Mesenchymal stem cell (in vitro differentiated cells and primary cell): ENCODE measurements at regions not wholly inside any gene's neighbourhood (a gene's known extent, or its start where the extent isn't known, plus 50 kb on each side); places are given as distances from the start of the nearest gene placed in this dataset.
A peak's percentile ranks its signal among the peaks of the same experiment; 100 is the strongest.
"Not testable (repeated sequence)": the region's sequence is repeated elsewhere in the genome, so short reads cannot be mapped to it uniquely, and the experiment has no call there.

ENCODE experiments used
- DNase-seq: peaks from one replicate; pipeline ENCODE4 v3.0.0-alpha.2; 2013
- H2AFZ ChIP-seq: one replicate; pipeline ENCODE4 v1.6.1; 2013; ENCODE audit warnings: low read depth, mild to moderate bottlenecking, control low read depth, inconsistent platforms, low read length, moderate library complexity
- H2AK5ac ChIP-seq: 2 replicates; pipeline ENCODE4 v1.6.1; 2013; ENCODE audit warnings: low read length, moderate library complexity, mild to moderate bottlenecking, inconsistent platforms; ENCODE audit not compliant: severe bottlenecking
- H2BK120ac ChIP-seq: one replicate; pipeline ENCODE4 v1.6.1; 2013; ENCODE audit warnings: low read depth, mild to moderate bottlenecking, inconsistent platforms, low read length, moderate library complexity
- H2BK12ac ChIP-seq, 2 experiments: one replicate each; pipeline ENCODE4 v1.6.1; 2013; ENCODE audit warnings: inconsistent platforms in 2 of 2, low read length in 2 of 2, mild to moderate bottlenecking in 2 of 2, moderate library complexity in 2 of 2, control low read depth in 1 of 2
- H2BK15ac ChIP-seq: one replicate; pipeline ENCODE4 v1.6.1; 2013; ENCODE audit warnings: mild to moderate bottlenecking, low read depth, inconsistent platforms; ENCODE audit not compliant: poor library complexity, severe bottlenecking
- H2BK5ac ChIP-seq: 2 replicates; pipeline ENCODE4 v1.6.1; 2013; ENCODE audit warnings: low read depth, mild to moderate bottlenecking, low read length, control low read depth, inconsistent platforms; ENCODE audit not compliant: poor library complexity, severe bottlenecking
- H3K14ac ChIP-seq, 2 experiments: one replicate each; pipeline ENCODE4 v1.6.1; 2013; ENCODE audit warnings: inconsistent platforms in 2 of 2, low read length in 2 of 2, control low read depth in 1 of 2, mild to moderate bottlenecking in 1 of 2, moderate library complexity in 1 of 2
- H3K18ac ChIP-seq, 2 experiments: one replicate each; pipeline ENCODE4 v1.6.1; 2013; ENCODE audit warnings: inconsistent platforms in 2 of 2, low read length in 2 of 2, control low read depth in 1 of 2, low read depth in 1 of 2, mild to moderate bottlenecking in 1 of 2
- H3K23ac ChIP-seq, 2 experiments: one replicate each; pipeline ENCODE4 v1.6.1; 2013; ENCODE audit warnings: inconsistent platforms in 2 of 2, low read length in 2 of 2, mild to moderate bottlenecking in 2 of 2, moderate library complexity in 2 of 2, control low read depth in 1 of 2
- H3K27ac ChIP-seq: 2 replicates; pipeline ENCODE4 v1.5.1; 2013; ENCODE audit warnings: mild to moderate bottlenecking, moderate library complexity, low read length, control low read depth, inconsistent platforms; ENCODE audit not compliant: poor library complexity, severe bottlenecking
- H3K27me3 ChIP-seq, 2 experiments: 2 replicates each; pipeline versions ENCODE4 v1.6.1 to v1.7.0; 2013; ENCODE audit warnings: low read length in 2 of 2, mild to moderate bottlenecking in 2 of 2, moderate library complexity in 2 of 2, control low read depth in 1 of 2, inconsistent platforms in 1 of 2; ENCODE audit not compliant: control insufficient read depth in 1 of 2, insufficient read depth in 1 of 2
- H3K36me3 ChIP-seq, 2 experiments: 2 replicates each; pipeline versions ENCODE4 v1.6.1 to v1.7.0; 2013; ENCODE audit warnings: low read length in 2 of 2, control low read depth in 1 of 2, inconsistent platforms in 1 of 2, low read depth in 1 of 2, mild to moderate bottlenecking in 1 of 2; ENCODE audit not compliant: insufficient read depth in 2 of 2, control insufficient read depth in 1 of 2
- H3K4ac ChIP-seq, 2 experiments: one replicate each; pipeline ENCODE4 v1.6.1; 2013; ENCODE audit warnings: inconsistent platforms in 2 of 2, low read length in 2 of 2, mild to moderate bottlenecking in 2 of 2, moderate library complexity in 2 of 2, control low read depth in 1 of 2, low read depth in 1 of 2
- H3K4me1 ChIP-seq: 2 replicates; pipeline ENCODE4 v1.6.1; 2013; ENCODE audit warnings: low read depth, low read length, control low read depth; ENCODE audit not compliant: control insufficient read depth, insufficient read depth
- H3K4me2 ChIP-seq: 2 replicates; pipeline ENCODE4 v1.6.1; 2013; ENCODE audit warnings: low read length, mild to moderate bottlenecking, inconsistent platforms; ENCODE audit not compliant: poor library complexity, severe bottlenecking
- H3K4me3 ChIP-seq, 2 experiments: 2 replicates each; pipeline versions ENCODE4 v1.5.1 to v1.7.0; 2013; ENCODE audit warnings: low read length in 2 of 2, mild to moderate bottlenecking in 2 of 2, control low read depth in 1 of 2, low read depth in 1 of 2; ENCODE audit not compliant: insufficient read depth in 1 of 2
- H3K79me1 ChIP-seq: replicated peaks from 2 replicates; pipeline ENCODE4 v1.6.1; 2013; ENCODE audit warnings: mild to moderate bottlenecking, control low read depth, low read length, inconsistent platforms; ENCODE audit not compliant: poor library complexity, severe bottlenecking
- H3K9ac ChIP-seq: 2 replicates; pipeline ENCODE4 v1.7.0; 2013; ENCODE audit warnings: mild to moderate bottlenecking, low read length, moderate library complexity
- H3K9me3 ChIP-seq: 2 replicates; pipeline ENCODE4 v1.7.0; 2013; ENCODE audit warnings: mild to moderate bottlenecking, low read length; ENCODE audit not compliant: control insufficient read depth
- H4K8ac ChIP-seq: one replicate; pipeline ENCODE4 v1.6.1; 2013; ENCODE audit warnings: inconsistent platforms, mild to moderate bottlenecking, low read length, moderate library complexity
- H4K91ac ChIP-seq: one replicate; pipeline ENCODE4 v1.6.1; 2013; ENCODE audit warnings: mild to moderate bottlenecking, low read length, inconsistent platforms
- WGBS: methylation state at CpG from one replicate; pipeline ENCODE4 v1.1.7; 2013; ENCODE audit warnings: mixed read lengths; 5-methylcytosine and 5-hydroxymethylcytosine counted together

DNA sequence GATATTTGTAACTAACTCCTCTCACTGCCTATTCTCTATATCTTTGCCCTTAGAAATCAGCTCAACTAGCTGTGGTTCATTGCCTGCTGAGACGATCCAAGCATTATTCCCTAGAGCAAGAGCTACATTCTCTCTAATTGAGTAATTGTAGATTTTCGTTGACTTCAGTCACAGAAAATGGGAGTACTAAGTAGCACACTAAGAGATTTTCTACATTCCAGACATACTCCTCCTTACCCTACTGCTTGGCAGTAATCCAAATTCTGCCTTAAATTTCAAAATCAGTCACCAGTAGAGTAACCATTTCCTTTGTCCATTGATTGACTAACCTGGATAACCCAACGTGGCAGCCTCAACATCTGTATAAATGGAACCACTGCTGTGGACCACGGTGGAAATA lies 1786.8 kb downstream of the SLITRK5 start:
- H3K14ac ChIP-seq, result no peak overlapping the region
- H4K8ac ChIP-seq, result no peak overlapping the region
- H3K23ac ChIP-seq, result no peak overlapping the region
- no peaks in the 10 kb centered on the region for H3K9me3 ChIP-seq
- no peak overlapping the region for H3K9ac ChIP-seq
- H3K27ac ChIP-seq, result peak overlapping the region; percentile 69
- H2BK120ac ChIP-seq, result no peak overlapping the region
- no peak overlapping the region for H4K91ac ChIP-seq
- peak; percentile 53 for DNase-seq
- WGBS, result 28% methylated on average over 2 of the region's 4 CpGs
- H3K4me2 ChIP-seq, result no peak overlapping the region
- no peaks in the 10 kb centered on the region for H3K27me3 ChIP-seq
- H3K79me1 ChIP-seq, result no peaks in the 10 kb centered on the region
- no peak overlapping the region for H3K4me3 ChIP-seq
- no peak overlapping the region for H2AFZ ChIP-seq
- H2BK5ac ChIP-seq, result peak overlapping the region; percentile 39
- no peak overlapping the region for H2AK5ac ChIP-seq
- H2BK15ac ChIP-seq, result no peak overlapping the region
- no peak overlapping the region for H3K4ac ChIP-seq
- no peak overlapping the region for H3K18ac ChIP-seq
- no peak overlapping the region for H2BK12ac ChIP-seq
- H3K4me1 ChIP-seq, result peaks cover 1% of the 10 kb centered on the region
- H3K36me3 ChIP-seq, result no peaks in the 10 kb centered on the region

- no peak overlapping the region for H3K9ac ChIP-seq
- no CpG with 5 or more reads among the region's 1 CpG for WGBS
- no peaks in the 10 kb centered on the region for H3K9me3 ChIP-seq
- H3K27me3 ChIP-seq, result no peaks in the 10 kb centered on the region
- no peak overlapping the region for H3K4ac ChIP-seq
- no peak overlapping the region for H3K14ac ChIP-seq
- no peak overlapping the region for H2BK5ac ChIP-seq
- H3K36me3 ChIP-seq, result no peaks in the 10 kb centered on the region
- no peak overlapping the region for H2BK120ac ChIP-seq
- H3K23ac ChIP-seq, result no peak overlapping the region
- no peak overlapping the region for H2BK12ac ChIP-seq
- H4K91ac ChIP-seq, result no peak overlapping the region
- H2AK5ac ChIP-seq, result no peak overlapping the region
- no peaks in the 10 kb centered on the region for H3K79me1 ChIP-seq
- peaks cover 1% of the 10 kb centered on the region for H3K4me1 ChIP-seq
- H2AFZ ChIP-seq, result no peak overlapping the region
- H3K4me2 ChIP-seq, result no peak overlapping the region
- no peak overlapping the region for H2BK15ac ChIP-seq
- no peak for DNase-seq
- H3K27ac ChIP-seq, result peak overlapping the region; percentile 69
- no peak overlapping the region for H4K8ac ChIP-seq
- H3K18ac ChIP-seq, result no peak overlapping the region
- no peak overlapping the region for H3K4me3 ChIP-seq
Measured at GRCh38 chr13:89458456-89458855, 1787.3 kb downstream of the SLITRK5 start.

- H2BK5ac ChIP-seq, H4K8ac ChIP-seq, H3K27me3 ChIP-seq, H4K91ac ChIP-seq, H3K9ac ChIP-seq, H3K4me1 ChIP-seq, H2BK120ac ChIP-seq, H3K14ac ChIP-seq, DNase-seq, H3K36me3 ChIP-seq, H3K79me1 ChIP-seq, H3K18ac ChIP-seq, H3K27ac ChIP-seq, H3K9me3 ChIP-seq, H2AK5ac ChIP-seq, H2AFZ ChIP-seq, H3K4me3 ChIP-seq, H3K4me2 ChIP-seq, H2BK12ac ChIP-seq, H2BK15ac ChIP-seq, H3K23ac ChIP-seq, H3K4ac ChIP-seq: not testable (repeated sequence)
Measured at GRCh38 chr13:89460895-89461294, 1789.7 kb downstream of the SLITRK5 start.

DNA sequence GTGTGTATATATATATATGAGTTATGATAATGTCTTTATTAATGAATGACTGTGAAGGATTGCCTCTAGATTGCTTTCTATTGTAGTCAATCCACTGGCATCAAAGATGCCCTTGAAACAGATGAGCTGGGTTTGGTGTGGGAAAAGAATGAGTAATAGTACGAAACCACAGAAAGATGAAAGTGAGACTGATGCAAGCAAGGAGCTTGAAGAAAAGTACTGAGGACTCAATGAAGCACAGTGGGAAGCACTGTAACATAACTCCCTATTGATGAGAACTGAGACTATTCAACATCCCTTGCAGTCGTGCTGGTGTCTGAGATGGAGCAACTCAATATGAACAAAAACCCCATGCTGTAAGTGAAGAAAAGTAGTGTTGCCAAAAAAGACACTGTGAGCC lies 1794.2 kb downstream of the SLITRK5 start:
- no peak overlapping the region for H3K23ac ChIP-seq
- no peak overlapping the region for H2AK5ac ChIP-seq
- no peak overlapping the region for H3K14ac ChIP-seq
- no peak overlapping the region for H2AFZ ChIP-seq
- no peak overlapping the region for H3K27ac ChIP-seq
- no peak overlapping the region for H3K4me2 ChIP-seq
- H2BK12ac ChIP-seq, result no peak overlapping the region
- no peak overlapping the region for H2BK5ac ChIP-seq
- H3K4me3 ChIP-seq, result no peak overlapping the region
- WGBS, result 88% methylated on average over 1 of the region's 2 CpGs
- peak; percentile 4 for DNase-seq
- H4K8ac ChIP-seq, result no peak overlapping the region
- no peak overlapping the region for H2BK15ac ChIP-seq
- no peaks in the 10 kb centered on the region for H3K36me3 ChIP-seq
- H4K91ac ChIP-seq, result no peak overlapping the region
- no peaks in the 10 kb centered on the region for H3K27me3 ChIP-seq
- H3K4ac ChIP-seq, result no peak overlapping the region
- no peak overlapping the region for H3K9ac ChIP-seq
- no peaks in the 10 kb centered on the region for H3K4me1 ChIP-seq
- H3K18ac ChIP-seq, result no peak overlapping the region
- H3K79me1 ChIP-seq, result no peaks in the 10 kb centered on the region
- H2BK120ac ChIP-seq, result no peak overlapping the region
- H3K9me3 ChIP-seq, result no peaks in the 10 kb centered on the region
